OCI-LY3 (cell line): ENCODE measurements at regions not wholly inside any gene's neighbourhood (a gene's known extent, or its start where the extent isn't known, plus 50 kb on each side); places are given as distances from the start of the nearest gene placed in this dataset.

Experiments
- H2AFZ ChIP-seq: fragments of 200-600, 300-600 bp; shearing (Covaris generic); 2 replicates; pipeline ENCODE4 v1.6.0; 2014; ENCODE audit warnings: antibody characterized with exemption, low read depth, low read length
- H3K27ac ChIP-seq: fragments of 200-600, 300-600 bp; sonication (generic); 2 replicates; pipeline ENCODE4 v1.5.1; 2014; ENCODE audit warnings: mild to moderate bottlenecking, low read length, moderate library complexity, mixed read lengths
- H3K27me3 ChIP-seq: fragments of 200-600, 300-600 bp; sonication (generic); 2 replicates; pipeline ENCODE4 v1.6.1; 2014; ENCODE audit warnings: low read depth, low read length, mixed read lengths
- H3K36me3 ChIP-seq: fragments of 200-600, 300-600 bp; sonication (generic); replicated peaks from 2 replicates; pipeline ENCODE3; 2014; ENCODE audit warnings: low read depth, low read length, mixed read lengths
- H3K4me1 ChIP-seq: fragments of 300-600, 200-600 bp; sonication (generic); 2 replicates; pipeline ENCODE4 v1.6.1; 2014; ENCODE audit warnings: low read length, mixed read lengths
- H3K4me2 ChIP-seq: fragments of 200-600, 300-600 bp; sonication (generic); 2 replicates; pipeline ENCODE4 v1.6.1; 2014; ENCODE audit warnings: low read length, mixed read lengths
- H3K4me3 ChIP-seq: fragments of 300-600, 200-600 bp; sonication (generic); 2 replicates; pipeline ENCODE4 v1.5.1; 2014; ENCODE audit warnings: antibody characterized with exemption, mild to moderate bottlenecking, low read length, moderate library complexity
- H3K79me2 ChIP-seq: fragments of 300-600, 200-600 bp; shearing (Covaris generic); 2 replicates; pipeline ENCODE4 v1.6.1; 2014; ENCODE audit warnings: mild to moderate bottlenecking, low read length, mixed read lengths
- H3K9ac ChIP-seq: fragments of 300-600, 200-600 bp; shearing (Covaris generic); 2 replicates; pipeline ENCODE4 v1.6.0; 2014; ENCODE audit warnings: mild to moderate bottlenecking, low read length, moderate library complexity
- H3K9me3 ChIP-seq: fragments of 200-600, 300-600 bp; shearing (Covaris generic); 2 replicates; pipeline ENCODE4 v1.6.1; 2014; ENCODE audit warnings: low read length, mixed read lengths; ENCODE audit not compliant: insufficient read depth
- H4K20me1 ChIP-seq: fragments of 200-600, 300-600 bp; sonication (generic); 2 replicates; pipeline ENCODE4 v1.6.1; 2016; ENCODE audit warnings: low read length, mixed read lengths; ENCODE audit not compliant: insufficient read depth
- CTCF ChIP-seq: fragments of 200-600, 300-600 bp; sonication (generic); IDR thresholded peaks from 2 replicates; pipeline ENCODE4 v1.5.1; 2014; ENCODE audit warnings: antibody characterized with exemption, low read length, low read depth
- EZH2phosphoT487 ChIP-seq: fragments of 200-600 bp; shearing (Covaris generic); IDR thresholded peaks from 2 replicates; pipeline ENCODE4 v1.6.1; 2018; ENCODE audit warnings: antibody characterized with exemption, mixed run types, low read depth

GRCh38 chr9:89748831-89749499 is 144.2 kb downstream of the GADD45G start:
- no peak for TF ChIP-seq EZH2phosphoT487
- no peak for TF ChIP-seq CTCF
- Histone ChIP-seq H3K4me2 (no peak overlapping the region), H3K9ac (no peak overlapping the region)

GRCh38 chr9:89749500-89750116 is 144.8 kb downstream of the GADD45G start:
- Histone ChIP-seq H4K20me1 (no peaks in the 10 kb centered on the region), H3K27me3 (0 out of 2 replicates have a peak, but pooled peaks cover 3% of the 10 kb centered on the region), H3K9me3 (no peaks in the 10 kb centered on the region), H3K4me1 (peaks cover 15% of the 10 kb centered on the region), H3K79me2 (no peaks in the 10 kb centered on the region), H3K36me3 (no peaks in the 10 kb centered on the region), H3K27ac (no peak overlapping the region), H3K9ac (no peak overlapping the region), H3K4me2 (no peak overlapping the region), H2AFZ (no peak overlapping the region), H3K4me3 (no peak overlapping the region)
- TF ChIP-seq CTCF (no peak), EZH2phosphoT487 (no peak)

More at GRCh38 chr9:89748831-89749499, 144.2 kb downstream of the GADD45G start:
- Histone ChIP-seq H3K27ac (no peak overlapping the region), H3K9me3 (no peaks in the 10 kb centered on the region), H3K79me2 (no peaks in the 10 kb centered on the region), H3K4me3 (no peak overlapping the region), H3K27me3 (0 out of 2 replicates have a peak, but pooled peaks cover 3% of the 10 kb centered on the region), H2AFZ (no peak overlapping the region), H3K4me1 (peaks cover 17% of the 10 kb centered on the region), H4K20me1 (no peaks in the 10 kb centered on the region), H3K36me3 (no peaks in the 10 kb centered on the region)

GRCh38 chr9:89750117-89750791 is 145.4 kb downstream of the GADD45G start:
- no peak overlapping the region for H3K4me3 ChIP-seq
- H3K9ac ChIP-seq: no peak overlapping the region
- H3K27me3 ChIP-seq: 0 out of 2 replicates have a peak, but pooled peaks cover 3% of the 10 kb centered on the region
- no peaks in the 10 kb centered on the region for H3K36me3 ChIP-seq
- no peaks in the 10 kb centered on the region for H4K20me1 ChIP-seq
- no peak for TF ChIP-seq EZH2phosphoT487
- no peak for TF ChIP-seq CTCF
- no peaks in the 10 kb centered on the region for H3K79me2 ChIP-seq
- no peaks in the 10 kb centered on the region for H3K9me3 ChIP-seq
- H3K4me2 ChIP-seq: no peak overlapping the region
- no peak overlapping the region for H3K27ac ChIP-seq
- H2AFZ ChIP-seq: no peak overlapping the region
- peaks cover 15% of the 10 kb centered on the region for H3K4me1 ChIP-seq
